A549 (cell line): ENCODE measurements at regions not wholly inside any gene's neighbourhood (a gene's known extent, or its start where the extent isn't known, plus 50 kb on each side); places are given as distances from the start of the nearest gene placed in this dataset.

Source experiments
- ATAC-seq, 2 experiments: fragments of 200-7000 bp in 1 of 2; fragments of >200 bp in 1 of 2; cut with Nextera tagmentation in 1 of 2; cut with Tn5 transposase in 1 of 2; 3 replicates each; pipeline versions ENCODE4 v1.8.0 to v1.9.1; 2018 to 2020; ENCODE audit warnings: mild to moderate bottlenecking in 1 of 2, moderate library complexity in 1 of 2
- CTCF ChIA-PET: fragments of 300-600 bp; sonication (Branson Sonifier 250); formaldehyde crosslinking; extraction: SDS; loops from one replicate; lab custom pipeline; 2021; ENCODE audit warnings: antibody characterized with exemption, inconsistent platforms; lab: Yijun Ruan, JAX
- POLR2A ChIA-PET: fragments of 350-600 bp; formaldehyde crosslinking; extraction: SDS; loops from one replicate; lab custom pipeline; 2021; ENCODE audit warnings: antibody characterized with exemption, inconsistent platforms; lab: Yijun Ruan, JAX
- DNase-seq, 2 experiments: peaks; one replicate each; pipeline versions ENCODE4 v3.0.0 to v3.0.0-alpha.2; 2011 to 2016; ENCODE audit warnings: low read depth in 1 of 2, low spot score in 1 of 2
- FAIRE-seq: peaks from 2 replicates; lab custom pipeline; 2011; peaks lifted over from hg19 to GRCh38; lab: Jason Lieb, UNC
- H3K27ac ChIP-seq, 2 experiments: fragments of >200 bp; sonication (Bioruptor Twin); formaldehyde crosslinking; 3 replicates each; pipeline ENCODE4 v1.5.1; 2016 to 2017
- H3K4me1 ChIP-seq: fragments of >200 bp; sonication (Bioruptor Twin); formaldehyde crosslinking; 3 replicates; pipeline ENCODE4 v1.6.1; 2016
- H3K4me2 ChIP-seq: fragments of >200 bp; sonication (Bioruptor Twin); formaldehyde crosslinking; 3 replicates; pipeline ENCODE4 v1.6.1; 2016
- H3K4me3 ChIP-seq: fragments of >200 bp; sonication (Bioruptor Twin); formaldehyde crosslinking; 3 replicates; pipeline ENCODE4 v1.5.1; 2016
- H3K9me3 ChIP-seq: fragments of >200 bp; sonication (Bioruptor Twin); formaldehyde crosslinking; 3 replicates; pipeline ENCODE4 v1.6.1; 2016
- CBX2 ChIP-seq: fragments of 200-600 bp; sonication (generic); IDR thresholded peaks from 2 replicates; pipeline ENCODE4 v1.6.1; 2016; ENCODE audit warnings: low read depth, mild to moderate bottlenecking, borderline replicate concordance
- CBX8 ChIP-seq: fragments of 200-600 bp; sonication (generic); IDR thresholded peaks from 2 replicates; pipeline ENCODE4 v1.6.1; 2016
- CEBPB ChIP-seq, 2 experiments: fragments of >200 bp in 1 of 2; sonication (Bioruptor Twin) in 1 of 2; formaldehyde crosslinking in 1 of 2; IDR thresholded peaks; 2 replicates each; pipeline ENCODE4 v1.6.1; 2012 to 2016
- EHF ChIP-seq: fragments of 250-450 bp; sonication (Bioruptor Pico); IDR thresholded peaks from 2 replicates; pipeline ENCODE4 v1.5.0; 2020; ENCODE audit warnings: mild to moderate bottlenecking
- EHMT2 ChIP-seq: fragments of 200-600 bp; sonication (generic); IDR thresholded peaks from 2 replicates; pipeline ENCODE4 v1.6.1; 2016; ENCODE audit warnings: antibody characterized with exemption, low read depth, mild to moderate bottlenecking, moderate library complexity
- EP300 ChIP-seq, 2 experiments: fragments of >200 bp; sonication (Bioruptor Twin); formaldehyde crosslinking; IDR thresholded peaks; 2 replicates in 1 of 2; 3 replicates in 1 of 2; pipeline ENCODE4 v1.6.1; 2016 to 2017
- FOSL2 ChIP-seq, 2 experiments: fragments of 450-650 bp in 1 of 2; fragments of >200 bp in 1 of 2; sonication (Bioruptor Twin) in 1 of 2; formaldehyde crosslinking; IDR thresholded peaks; 2 replicates each; pipeline versions ENCODE4 v1.5.0 to v1.6.1; 2016 to 2020; ENCODE audit warnings: mild to moderate bottlenecking in 1 of 2, moderate library complexity in 1 of 2
- GATA3 ChIP-seq: IDR thresholded peaks from 2 replicates; pipeline ENCODE4 v1.6.1; 2012; ENCODE audit warnings: borderline replicate concordance
- HDAC2 ChIP-seq: fragments of 200-600 bp; sonication (generic); IDR thresholded peaks from 2 replicates; pipeline ENCODE4 v1.6.1; 2016
- HEYL ChIP-seq: fragments of 250-450 bp; sonication (Bioruptor Pico); IDR thresholded peaks from 2 replicates; pipeline ENCODE4 v1.8.0; 2021; ENCODE audit warnings: mild to moderate bottlenecking, moderate library complexity
- HOXA7 ChIP-seq: fragments of 250-450 bp; sonication (Bioruptor Pico); IDR thresholded peaks from 2 replicates; pipeline ENCODE4 v1.5.0; 2020; ENCODE audit warnings: mild to moderate bottlenecking, moderate library complexity
- KDM5A ChIP-seq: fragments of 200-600 bp; sonication (generic); IDR thresholded peaks from 2 replicates; pipeline ENCODE4 v1.6.1; 2016; ENCODE audit warnings: antibody characterized with exemption, mild to moderate bottlenecking
- NFE2L2 ChIP-seq: fragments of 150-350 bp; conservative IDR thresholded peaks from 2 replicates; pipeline ENCODE4 v1.6.1; 2014; ENCODE audit warnings: low read length
- NPAS2 ChIP-seq: fragments of 250-450 bp; sonication (Bioruptor Pico); IDR thresholded peaks from 2 replicates; pipeline ENCODE4 v1.8.0; 2022; ENCODE audit warnings: mild to moderate bottlenecking, moderate library complexity, borderline replicate concordance
- PHF8 ChIP-seq: fragments of 200-600 bp; sonication (generic); IDR thresholded peaks from 2 replicates; pipeline ENCODE4 v1.6.1; 2016; ENCODE audit warnings: low read depth, mild to moderate bottlenecking, antibody characterized with exemption, moderate library complexity, borderline replicate concordance
- POLR2A ChIP-seq: IDR thresholded peaks from 2 replicates; pipeline ENCODE4 v1.6.1; 2012; ENCODE audit warnings: mild to moderate bottlenecking, low read length
- POLR2AphosphoS2 ChIP-seq: conservative IDR thresholded peaks from 2 replicates; pipeline ENCODE4 v1.6.1; 2012; ENCODE audit warnings: low read length, improper control_type of control experiment, inconsistent platforms
- RAD21 ChIP-seq, 2 experiments: fragments of >200 bp in 1 of 2; sonication (Bioruptor Twin) in 1 of 2; formaldehyde crosslinking in 1 of 2; IDR thresholded peaks in 1 of 2; conservative IDR thresholded peaks in 1 of 2; 2 replicates in 1 of 2; 3 replicates in 1 of 2; pipeline ENCODE4 v1.6.1; 2012 to 2018; ENCODE audit warnings: inconsistent platforms in 1 of 2
- RFX5 ChIP-seq: fragments of 450-650 bp; IDR thresholded peaks from 2 replicates; pipeline ENCODE4 v1.7.1; 2014; ENCODE audit warnings: antibody characterized with exemption, mild to moderate bottlenecking, moderate library complexity
- TP53 ChIP-seq: fragments of 250-450 bp; sonication (Bioruptor Pico); IDR thresholded peaks from 2 replicates; pipeline ENCODE4 v1.5.0; 2021; ENCODE audit warnings: mild to moderate bottlenecking, moderate library complexity
- WGBS: methylation state at CpG from one replicate; pipeline ENCODE4 v1.1.6; 2017; ENCODE audit errors: missing lambda C conversion rate; 5-methylcytosine and 5-hydroxymethylcytosine counted together
- TF ChIP-seq, protein P1 (sequence below): IDR thresholded peaks from 2 replicates; pipeline ENCODE4 v1.6.1; 2012
- TF ChIP-seq, protein P2 (sequence below): fragments of 250-450 bp; sonication (Bioruptor Pico); IDR thresholded peaks from 2 replicates; pipeline ENCODE4 v1.5.0; 2020; ENCODE audit warnings: low read depth, mild to moderate bottlenecking, moderate library complexity
- TF ChIP-seq, protein P3 (sequence below): IDR thresholded peaks from 2 replicates; pipeline ENCODE4 v1.6.1; 2012; ENCODE audit warnings: low read depth, borderline replicate concordance
- TF ChIP-seq, protein P4 (sequence below): fragments of >200 bp; sonication (Bioruptor Twin); formaldehyde crosslinking; IDR thresholded peaks from 2 replicates; pipeline ENCODE4 v1.6.1; 2016
- TF ChIP-seq, protein P5 (sequence below): fragments of 450-650 bp; IDR thresholded peaks from 2 replicates; pipeline ENCODE4 v1.6.1; 2014; ENCODE audit warnings: antibody characterized with exemption
- TF ChIP-seq, protein P6 (sequence below): fragments of >200 bp; sonication (Bioruptor Twin); formaldehyde crosslinking; IDR thresholded peaks from 3 replicates; pipeline ENCODE4 v1.6.1; 2016
- TF ChIP-seq, protein P7 (sequence below): fragments of 200-600 bp; sonication (generic); IDR thresholded peaks from 2 replicates; pipeline ENCODE4 v1.6.1; 2016; ENCODE audit warnings: antibody characterized with exemption, mild to moderate bottlenecking, moderate library complexity

DNA sequence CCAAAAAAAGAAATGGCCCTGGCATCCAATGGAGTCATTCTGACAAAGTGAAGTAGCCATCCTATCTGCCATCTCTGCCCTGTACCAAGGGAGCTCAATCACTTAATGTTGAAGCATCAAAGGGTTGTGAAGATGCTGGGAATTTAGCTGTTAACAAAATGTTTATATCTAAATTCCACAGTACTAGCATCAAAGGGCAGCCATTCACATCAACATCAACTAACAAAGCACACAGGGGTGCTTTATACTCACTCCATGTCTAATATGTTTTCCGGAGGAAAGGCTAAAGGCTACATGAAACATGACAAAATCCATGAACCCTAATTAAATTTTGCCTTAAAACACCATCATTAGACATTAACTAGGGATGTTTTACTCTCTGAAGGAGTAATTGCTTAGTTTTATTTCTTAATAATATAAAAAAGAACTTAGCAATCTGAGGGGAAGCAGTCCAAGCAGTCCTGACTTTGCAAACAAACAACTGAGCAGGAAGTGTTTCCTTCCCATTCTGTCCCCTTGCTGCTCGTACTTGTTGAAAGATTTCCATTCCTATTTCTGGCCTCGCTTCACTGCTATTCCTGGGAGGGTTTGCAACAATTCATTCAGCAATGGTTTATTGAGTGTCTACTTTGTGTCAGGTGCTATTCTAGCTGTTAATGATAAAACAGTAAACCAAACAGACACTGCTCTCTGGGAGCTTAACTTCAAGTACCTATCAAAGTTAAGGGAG lies 208.6 kb upstream of the SLC7A11 start:
- Histone ChIP-seq H3K9me3 (no peaks in the 10 kb centered on the region), H3K27ac (no peak overlapping the region), H3K4me2 (no peak overlapping the region), H3K4me3 (no peak overlapping the region), H3K4me1 (no peaks in the 10 kb centered on the region)
- no peak for DNase-seq
- ATAC-seq, result no peak
- TF ChIP-seq EHF (CRISPR knock-in tag), result no peak
- TF ChIP-seq POLR2AphosphoS2, result no peak
- no peak for TF ChIP-seq HOXA7 (CRISPR knock-in tag)
- TF ChIP-seq, protein P1, sequence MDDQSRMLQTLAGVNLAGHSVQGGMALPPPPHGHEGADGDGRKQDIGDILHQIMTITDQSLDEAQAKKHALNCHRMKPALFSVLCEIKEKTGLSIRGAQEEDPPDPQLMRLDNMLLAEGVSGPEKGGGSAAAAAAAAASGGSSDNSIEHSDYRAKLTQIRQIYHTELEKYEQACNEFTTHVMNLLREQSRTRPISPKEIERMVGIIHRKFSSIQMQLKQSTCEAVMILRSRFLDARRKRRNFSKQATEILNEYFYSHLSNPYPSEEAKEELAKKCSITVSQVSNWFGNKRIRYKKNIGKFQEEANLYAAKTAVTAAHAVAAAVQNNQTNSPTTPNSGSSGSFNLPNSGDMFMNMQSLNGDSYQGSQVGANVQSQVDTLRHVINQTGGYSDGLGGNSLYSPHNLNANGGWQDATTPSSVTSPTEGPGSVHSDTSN, result no peak
- no peak for TF ChIP-seq TP53
- TF ChIP-seq, protein P2, sequence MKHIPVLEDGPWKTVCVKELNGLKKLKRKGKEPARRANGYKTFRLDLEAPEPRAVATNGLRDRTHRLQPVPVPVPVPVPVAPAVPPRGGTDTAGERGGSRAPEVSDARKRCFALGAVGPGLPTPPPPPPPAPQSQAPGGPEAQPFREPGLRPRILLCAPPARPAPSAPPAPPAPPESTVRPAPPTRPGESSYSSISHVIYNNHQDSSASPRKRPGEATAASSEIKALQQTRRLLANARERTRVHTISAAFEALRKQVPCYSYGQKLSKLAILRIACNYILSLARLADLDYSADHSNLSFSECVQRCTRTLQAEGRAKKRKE (CRISPR knock-in tag), result no peak
- TF ChIP-seq NFE2L2, result no peak
- TF ChIP-seq PHF8, result no peak
- no peak for TF ChIP-seq EHMT2
- no peak for TF ChIP-seq HDAC2
- no peak for TF ChIP-seq KDM5A
- no peak for TF ChIP-seq POLR2A
- ChIA-PET POLR2A (no interaction called here), CTCF (no interaction called here)
- FAIRE-seq, result no peak
- 74% methylated on average over 3 of the region's 3 CpGs for WGBS

DNA sequence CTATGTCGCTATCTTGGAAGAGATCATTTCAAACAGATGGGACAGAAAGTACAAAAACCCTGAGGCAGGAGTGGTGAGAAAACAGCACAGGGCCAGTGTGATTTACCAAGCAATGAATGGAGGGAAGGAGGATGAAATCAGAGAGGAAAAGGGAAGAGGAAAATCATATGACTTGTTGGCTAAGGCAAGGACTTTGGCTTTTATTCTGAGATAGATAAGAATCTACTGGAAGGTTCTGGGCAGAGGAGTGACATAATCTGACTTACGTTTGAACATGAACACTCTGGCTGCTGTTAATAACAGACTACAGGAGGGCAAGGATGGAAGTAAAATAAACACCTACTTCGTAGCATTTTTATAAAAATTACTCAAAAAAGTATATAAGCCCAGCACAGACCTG lies 207.8 kb upstream of the SLC7A11 start:
- Histone ChIP-seq H3K4me1 (no peaks in the 10 kb centered on the region), H3K9me3 (no peaks in the 10 kb centered on the region), H3K27ac (no peak overlapping the region), H3K4me2 (no peak overlapping the region), H3K4me3 (no peak overlapping the region)
- CTCF ChIA-PET, result no interaction called here
- FAIRE-seq (no peak), ATAC-seq (no peak), DNase-seq (no peak)
- WGBS, result 63% methylated on average over 3 of the region's 3 CpGs
- POLR2A ChIA-PET, result no interaction called here
- no peak for TF ChIP-seq CEBPB (IDR thresholded peaks at IDR 0.05)
- TF ChIP-seq CBX2, result no peak
- TF ChIP-seq, protein P3, sequence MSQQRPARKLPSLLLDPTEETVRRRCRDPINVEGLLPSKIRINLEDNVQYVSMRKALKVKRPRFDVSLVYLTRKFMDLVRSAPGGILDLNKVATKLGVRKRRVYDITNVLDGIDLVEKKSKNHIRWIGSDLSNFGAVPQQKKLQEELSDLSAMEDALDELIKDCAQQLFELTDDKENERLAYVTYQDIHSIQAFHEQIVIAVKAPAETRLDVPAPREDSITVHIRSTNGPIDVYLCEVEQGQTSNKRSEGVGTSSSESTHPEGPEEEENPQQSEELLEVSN, result no peak
- TF ChIP-seq, protein P4, sequence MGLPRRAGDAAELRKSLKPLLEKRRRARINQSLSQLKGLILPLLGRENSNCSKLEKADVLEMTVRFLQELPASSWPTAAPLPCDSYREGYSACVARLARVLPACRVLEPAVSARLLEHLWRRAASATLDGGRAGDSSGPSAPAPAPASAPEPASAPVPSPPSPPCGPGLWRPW, result no peak
- TF ChIP-seq CBX8, result no peak

DNA sequence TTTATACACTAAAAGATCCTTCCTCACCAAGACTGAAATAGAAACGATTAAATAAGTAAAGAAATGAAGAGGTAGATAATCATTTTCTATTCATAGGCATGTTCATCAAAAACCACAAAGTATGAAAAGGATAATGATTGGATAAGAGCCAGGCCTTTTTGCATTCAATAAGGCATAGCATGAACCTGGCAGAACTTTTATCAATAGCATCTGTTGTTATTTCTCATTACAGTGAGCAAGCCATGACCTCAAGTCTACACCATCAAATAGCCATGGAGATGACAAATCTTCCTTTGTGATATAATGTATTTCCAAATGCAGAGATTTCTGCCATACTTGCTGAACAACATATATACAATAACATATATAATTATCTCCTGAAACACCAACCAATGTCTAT lies 206.0 kb upstream of the SLC7A11 start:
- Histone ChIP-seq H3K4me2 (no peak overlapping the region), H3K4me1 (no peaks in the 10 kb centered on the region), H3K27ac (no peak overlapping the region), H3K4me3 (no peak overlapping the region), H3K9me3 (no peaks in the 10 kb centered on the region)
- no peak for ATAC-seq
- CTCF ChIA-PET, result no interaction called here
- POLR2A ChIA-PET, result no interaction called here
- FAIRE-seq, result no peak
- DNase-seq, result no peak
- 38% methylated on average over 1 of the region's 1 CpG for WGBS
- TF ChIP-seq, protein P5, sequence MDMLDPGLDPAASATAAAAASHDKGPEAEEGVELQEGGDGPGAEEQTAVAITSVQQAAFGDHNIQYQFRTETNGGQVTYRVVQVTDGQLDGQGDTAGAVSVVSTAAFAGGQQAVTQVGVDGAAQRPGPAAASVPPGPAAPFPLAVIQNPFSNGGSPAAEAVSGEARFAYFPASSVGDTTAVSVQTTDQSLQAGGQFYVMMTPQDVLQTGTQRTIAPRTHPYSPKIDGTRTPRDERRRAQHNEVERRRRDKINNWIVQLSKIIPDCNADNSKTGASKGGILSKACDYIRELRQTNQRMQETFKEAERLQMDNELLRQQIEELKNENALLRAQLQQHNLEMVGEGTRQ, result no peak
- TF ChIP-seq EP300 (IDR thresholded peaks at IDR 0.05) (no peak), RAD21 (conservative IDR thresholded peaks at IDR 0.05 in 1 of 2, IDR thresholded peaks at IDR 0.05 in 1 of 2) (no peak), HEYL (CRISPR knock-in tag) (no peak), GATA3 (no peak), RFX5 (no peak), NFE2L2 (no peak), FOSL2 (IDR thresholded peaks at IDR 0.05) (no peak), FOSL2 (CRISPR knock-in tag; IDR thresholded peaks at IDR 0.05) (no peak), NPAS2 (CRISPR knock-in tag) (no peak)
- TF ChIP-seq, protein P6, sequence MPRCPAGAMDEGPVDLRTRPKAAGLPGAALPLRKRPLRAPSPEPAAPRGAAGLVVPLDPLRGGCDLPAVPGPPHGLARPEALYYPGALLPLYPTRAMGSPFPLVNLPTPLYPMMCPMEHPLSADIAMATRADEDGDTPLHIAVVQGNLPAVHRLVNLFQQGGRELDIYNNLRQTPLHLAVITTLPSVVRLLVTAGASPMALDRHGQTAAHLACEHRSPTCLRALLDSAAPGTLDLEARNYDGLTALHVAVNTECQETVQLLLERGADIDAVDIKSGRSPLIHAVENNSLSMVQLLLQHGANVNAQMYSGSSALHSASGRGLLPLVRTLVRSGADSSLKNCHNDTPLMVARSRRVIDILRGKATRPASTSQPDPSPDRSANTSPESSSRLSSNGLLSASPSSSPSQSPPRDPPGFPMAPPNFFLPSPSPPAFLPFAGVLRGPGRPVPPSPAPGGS, result no peak
- TF ChIP-seq, protein P7, sequence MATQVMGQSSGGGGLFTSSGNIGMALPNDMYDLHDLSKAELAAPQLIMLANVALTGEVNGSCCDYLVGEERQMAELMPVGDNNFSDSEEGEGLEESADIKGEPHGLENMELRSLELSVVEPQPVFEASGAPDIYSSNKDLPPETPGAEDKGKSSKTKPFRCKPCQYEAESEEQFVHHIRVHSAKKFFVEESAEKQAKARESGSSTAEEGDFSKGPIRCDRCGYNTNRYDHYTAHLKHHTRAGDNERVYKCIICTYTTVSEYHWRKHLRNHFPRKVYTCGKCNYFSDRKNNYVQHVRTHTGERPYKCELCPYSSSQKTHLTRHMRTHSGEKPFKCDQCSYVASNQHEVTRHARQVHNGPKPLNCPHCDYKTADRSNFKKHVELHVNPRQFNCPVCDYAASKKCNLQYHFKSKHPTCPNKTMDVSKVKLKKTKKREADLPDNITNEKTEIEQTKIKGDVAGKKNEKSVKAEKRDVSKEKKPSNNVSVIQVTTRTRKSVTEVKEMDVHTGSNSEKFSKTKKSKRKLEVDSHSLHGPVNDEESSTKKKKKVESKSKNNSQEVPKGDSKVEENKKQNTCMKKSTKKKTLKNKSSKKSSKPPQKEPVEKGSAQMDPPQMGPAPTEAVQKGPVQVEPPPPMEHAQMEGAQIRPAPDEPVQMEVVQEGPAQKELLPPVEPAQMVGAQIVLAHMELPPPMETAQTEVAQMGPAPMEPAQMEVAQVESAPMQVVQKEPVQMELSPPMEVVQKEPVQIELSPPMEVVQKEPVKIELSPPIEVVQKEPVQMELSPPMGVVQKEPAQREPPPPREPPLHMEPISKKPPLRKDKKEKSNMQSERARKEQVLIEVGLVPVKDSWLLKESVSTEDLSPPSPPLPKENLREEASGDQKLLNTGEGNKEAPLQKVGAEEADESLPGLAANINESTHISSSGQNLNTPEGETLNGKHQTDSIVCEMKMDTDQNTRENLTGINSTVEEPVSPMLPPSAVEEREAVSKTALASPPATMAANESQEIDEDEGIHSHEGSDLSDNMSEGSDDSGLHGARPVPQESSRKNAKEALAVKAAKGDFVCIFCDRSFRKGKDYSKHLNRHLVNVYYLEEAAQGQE, result no peak
